ENCODE measurements at regions not wholly inside any gene's neighbourhood (a gene's known extent, or its start where the extent isn't known, plus 50 kb on each side); places are given as distances from the start of the nearest gene placed in this dataset.
"Not testable (repeated sequence)": the region's sequence is repeated elsewhere in the genome, so short reads cannot be mapped to it uniquely, and the experiment has no call there.

GRCh38 chrY:24250218-24250860, 202.5 kb upstream of the CDY1B start:
- WGBS (ENCODE audit: low lambda C conversion rate) = no CpG with 5 or more reads among the region's 4 CpGs
- H3K9ac ChIP-seq (ENCODE audit: insufficient read depth, low read depth, low read length); H3K4me2 ChIP-seq (ENCODE audit: low read depth, low read length); H3K36me3 ChIP-seq (replicated peaks in 1 of 2; ENCODE audit: control insufficient read depth in 1 of 2, insufficient read depth in 2 of 2, low read length in 2 of 2); ATAC-seq; H3K4me3 ChIP-seq (replicated peaks in 1 of 3; ENCODE audit: insufficient read depth in 1 of 3, low read depth in 2 of 3, low read length in 3 of 3); H3K4me1 ChIP-seq (ENCODE audit: insufficient read depth, low read length); intact Hi-C loops (cut with micrococcal nuclease; ENCODE audit: unreplicated experiment); in situ Hi-C loops (cut with HindIII; ENCODE audit: extremely low pct_ligation_motif_present, low pct_unique_long_range_greater_than_20kb); H3K9me3 ChIP-seq (ENCODE audit: low read length); FAIRE-seq; H4K20me1 ChIP-seq (ENCODE audit: insufficient read depth, low read length); H3K27me3 ChIP-seq (ENCODE audit: control insufficient read depth in 1 of 2, insufficient read depth in 2 of 2, low read length in 2 of 2); H3K27ac ChIP-seq (ENCODE audit: extremely low read length, insufficient read depth, low read length); DNase-seq (ENCODE audit: low spot score); CTCF ChIA-PET (ENCODE audit: low intra/inter-chr PET ratio, low total read pairs); POLR2A ChIA-PET; BruUV-seq (replicated peaks); H2AFZ ChIP-seq (ENCODE audit: low read length); H3K79me2 ChIP-seq (ENCODE audit: insufficient read depth, low read length): not testable (repeated sequence)
